AG04449 (cell line): ENCODE measurements at regions not wholly inside any gene's neighbourhood (a gene's known extent, or its start where the extent isn't known, plus 50 kb on each side); places are given as distances from the start of the nearest gene placed in this dataset.

Experiments
- CTCF ChIA-PET: fragments of 350-600 bp; formaldehyde crosslinking; extraction: SDS; loops from one replicate; lab custom pipeline; 2021; ENCODE audit warnings: antibody characterized with exemption; lab: Yijun Ruan, JAX
- POLR2A ChIA-PET: fragments of 400-600, 350-600 bp; formaldehyde crosslinking; extraction: SDS; loops from one replicate; lab custom pipeline; 2020; ENCODE audit warnings: antibody characterized with exemption, inconsistent platforms; lab: Yijun Ruan, JAX
- DNase-seq: peaks from one replicate; pipeline ENCODE4 v3.0.0-alpha.2; 2010; ENCODE audit warnings: low read depth, low spot score
- H3K4me3 ChIP-seq: 2 replicates; pipeline ENCODE4 v1.5.1; 2011; ENCODE audit warnings: low read depth, mild to moderate bottlenecking, control low read depth, low read length
- TF ChIP-seq, protein P1 (sequence below): IDR thresholded peaks from one replicate; pipeline ENCODE4 v1.5.1; 2011; ENCODE audit warnings: mild to moderate bottlenecking, moderate library complexity, low read length, control low read depth, inconsistent platforms; ENCODE audit not compliant: insufficient read depth; ENCODE audit errors: missing control alignments

DNA sequence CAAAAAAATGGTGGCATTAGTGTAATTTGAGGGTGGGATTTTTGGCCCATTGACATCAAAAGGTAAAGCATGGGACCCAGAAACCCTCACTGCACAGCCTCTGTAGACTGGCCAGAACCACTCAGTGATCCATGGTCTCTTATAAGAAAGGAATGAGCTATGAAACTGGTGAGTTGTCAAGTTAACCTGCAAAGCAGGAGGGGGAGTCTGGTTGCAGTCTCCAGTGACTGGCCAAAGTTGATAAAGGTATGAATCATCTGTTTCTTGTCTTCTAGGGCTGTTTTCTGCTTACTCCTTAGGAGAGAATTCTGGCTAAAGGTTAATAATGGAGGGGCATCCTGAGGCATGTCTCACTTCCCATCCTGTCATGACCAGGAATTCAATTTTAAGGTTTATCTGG is 325.2 kb downstream of the TLR4 start:
- POLR2A ChIA-PET, result no interaction called here
- no peak overlapping the region for H3K4me3 ChIP-seq
- TF ChIP-seq, protein P1, sequence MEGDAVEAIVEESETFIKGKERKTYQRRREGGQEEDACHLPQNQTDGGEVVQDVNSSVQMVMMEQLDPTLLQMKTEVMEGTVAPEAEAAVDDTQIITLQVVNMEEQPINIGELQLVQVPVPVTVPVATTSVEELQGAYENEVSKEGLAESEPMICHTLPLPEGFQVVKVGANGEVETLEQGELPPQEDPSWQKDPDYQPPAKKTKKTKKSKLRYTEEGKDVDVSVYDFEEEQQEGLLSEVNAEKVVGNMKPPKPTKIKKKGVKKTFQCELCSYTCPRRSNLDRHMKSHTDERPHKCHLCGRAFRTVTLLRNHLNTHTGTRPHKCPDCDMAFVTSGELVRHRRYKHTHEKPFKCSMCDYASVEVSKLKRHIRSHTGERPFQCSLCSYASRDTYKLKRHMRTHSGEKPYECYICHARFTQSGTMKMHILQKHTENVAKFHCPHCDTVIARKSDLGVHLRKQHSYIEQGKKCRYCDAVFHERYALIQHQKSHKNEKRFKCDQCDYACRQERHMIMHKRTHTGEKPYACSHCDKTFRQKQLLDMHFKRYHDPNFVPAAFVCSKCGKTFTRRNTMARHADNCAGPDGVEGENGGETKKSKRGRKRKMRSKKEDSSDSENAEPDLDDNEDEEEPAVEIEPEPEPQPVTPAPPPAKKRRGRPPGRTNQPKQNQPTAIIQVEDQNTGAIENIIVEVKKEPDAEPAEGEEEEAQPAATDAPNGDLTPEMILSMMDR, result no peak
- no peak for DNase-seq
- CTCF ChIA-PET, result no interaction called here

DNA sequence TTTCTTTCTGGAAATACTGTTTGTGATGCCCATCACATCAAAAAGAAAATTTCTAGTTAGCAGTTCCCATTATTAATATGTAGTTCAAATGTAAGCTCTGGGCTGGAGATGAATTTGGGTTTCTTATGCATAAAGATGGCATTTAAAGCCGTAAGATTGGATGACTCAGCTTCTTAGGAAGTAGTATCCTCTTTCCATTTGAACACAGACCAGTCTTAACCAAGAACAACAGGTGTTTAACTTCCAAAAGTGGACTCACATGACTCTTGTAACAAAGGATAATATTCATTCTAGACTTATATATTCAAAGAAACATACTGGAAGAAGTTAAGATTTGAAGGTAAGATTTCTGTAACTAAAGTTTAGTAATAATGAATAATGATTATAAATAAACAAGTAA is 330.5 kb downstream of the TLR4 start:
- POLR2A ChIA-PET, result no interaction called here
- TF ChIP-seq, protein P1, result no peak

DNA sequence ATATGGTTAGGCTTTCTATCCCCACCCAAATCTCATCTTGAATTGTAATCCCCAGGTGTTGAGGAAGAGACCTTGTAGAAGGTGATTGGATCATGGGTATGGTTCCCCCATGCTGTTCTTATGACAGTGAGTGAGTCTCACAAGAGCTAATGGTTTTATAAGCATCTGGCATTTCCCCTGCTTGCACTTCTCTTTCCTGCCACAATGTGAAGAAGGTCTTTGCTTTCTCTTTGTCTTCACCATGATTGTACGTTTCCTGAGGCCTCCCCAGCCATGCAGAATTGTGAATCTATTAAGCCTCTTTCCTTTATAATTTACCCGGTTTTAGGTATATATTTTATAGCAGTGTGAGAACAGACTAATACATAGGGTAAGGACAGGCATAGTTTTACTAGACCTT is 334.5 kb downstream of the TLR4 start:
- CTCF ChIA-PET, result no interaction called here
- POLR2A ChIA-PET, result no interaction called here
- DNase-seq, result no peak
- no peak overlapping the region for H3K4me3 ChIP-seq
- TF ChIP-seq, protein P1, result no peak

More for the DNA sequence above, 330.5 kb downstream of the TLR4 start:
- no peak for DNase-seq
- H3K4me3 ChIP-seq, result no peak overlapping the region
- CTCF ChIA-PET, result no interaction called here

DNA sequence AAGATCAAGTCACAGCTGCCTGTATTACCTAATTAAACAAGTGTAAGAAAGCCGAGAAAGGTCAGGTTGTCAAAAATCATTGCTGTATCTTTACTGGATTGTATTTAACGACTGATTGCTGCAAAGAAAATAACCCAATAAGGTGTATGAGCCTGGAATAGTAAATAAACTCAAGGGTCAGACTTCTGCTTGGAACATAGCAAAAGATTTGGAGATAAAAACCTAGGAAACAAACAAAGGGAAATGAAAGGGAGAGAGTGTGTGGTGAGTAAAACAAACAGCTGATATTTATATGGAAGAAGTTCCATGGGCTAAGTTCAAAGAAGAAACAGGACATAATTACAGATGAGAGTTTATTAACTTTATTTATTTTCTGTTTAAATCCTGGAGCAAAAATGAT is 354.0 kb downstream of the TLR4 start:
- CTCF ChIA-PET, result no interaction called here
- H3K4me3 ChIP-seq, result no peak overlapping the region
- TF ChIP-seq, protein P1, result no peak
- DNase-seq, result no peak
- POLR2A ChIA-PET, result no interaction called here

DNA sequence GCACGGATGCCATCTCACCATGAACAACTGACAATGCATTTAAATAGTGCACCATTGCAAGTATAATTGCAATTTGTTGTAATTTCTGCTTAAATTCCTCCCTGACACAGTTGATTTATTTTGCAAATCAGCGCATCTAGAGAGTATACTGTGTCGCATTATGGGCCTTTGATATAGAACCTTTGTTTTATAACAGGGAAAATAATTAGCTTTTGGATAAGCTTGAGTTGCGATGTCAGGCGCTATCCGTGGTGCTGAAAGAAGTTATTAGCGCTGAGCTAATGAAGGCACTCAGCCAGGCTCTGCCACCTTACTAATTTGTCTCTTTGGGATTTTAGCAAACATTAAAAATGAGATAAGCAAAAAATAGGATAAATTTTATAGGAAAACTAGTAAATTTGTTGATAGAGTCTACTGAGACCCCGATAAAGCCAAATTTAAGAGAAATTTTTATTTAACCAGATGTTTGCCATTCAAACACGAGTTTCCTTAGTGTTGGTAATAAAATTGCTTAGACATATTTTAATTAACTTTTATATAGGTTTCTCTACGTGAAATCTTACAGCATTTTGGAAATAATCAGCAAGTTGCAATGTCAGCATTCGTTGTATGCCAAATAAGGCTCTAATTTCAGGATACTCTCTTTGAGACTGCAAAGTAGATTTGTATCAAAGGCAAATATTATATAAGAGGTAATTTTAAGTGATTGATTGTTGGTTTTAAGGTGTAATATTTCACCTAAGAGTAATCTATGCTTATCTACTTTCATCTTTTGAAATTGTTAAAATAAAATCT is 355.5 kb downstream of the TLR4 start:
- CTCF ChIA-PET, result no interaction called here

DNA sequence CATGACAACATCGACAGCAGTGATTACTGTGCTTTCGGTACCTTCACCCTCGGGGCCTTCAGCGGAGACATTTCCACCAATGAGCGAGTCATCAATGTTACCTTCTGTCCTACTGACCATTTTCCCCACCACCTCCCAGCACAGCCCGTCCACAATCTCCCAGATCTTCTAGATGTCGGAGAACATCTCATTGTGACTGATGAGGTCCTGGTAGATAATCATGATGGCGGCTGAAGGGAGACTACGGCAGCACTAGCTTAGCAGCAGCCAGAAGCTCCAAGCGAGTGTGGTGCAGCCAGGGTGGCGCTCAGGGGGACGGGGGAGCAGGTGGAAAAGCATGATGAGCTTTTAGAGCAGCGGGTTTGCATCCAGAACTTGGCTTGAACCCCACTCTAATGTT is 379.0 kb downstream of the TLR4 start:
- no peak overlapping the region for H3K4me3 ChIP-seq
- TF ChIP-seq, protein P1, result no peak
- CTCF ChIA-PET, result no interaction called here
- DNase-seq, result no peak
- POLR2A ChIA-PET, result no interaction called here

More for the DNA sequence above, 355.5 kb downstream of the TLR4 start:
- POLR2A ChIA-PET, result no interaction called here
- TF ChIP-seq, protein P1, result no peak
- H3K4me3 ChIP-seq, result no peak overlapping the region
- no peak for DNase-seq
